EH (cell line): ENCODE measurements at regions not wholly inside any gene's neighbourhood (a gene's known extent, or its start where the extent isn't known, plus 50 kb on each side); places are given as distances from the start of the nearest gene placed in this dataset.

Source experiments
- DNase-seq: peaks from one replicate; pipeline ENCODE4 v3.0.0-alpha.2; 2015; ENCODE audit warnings: low read depth

DNA sequence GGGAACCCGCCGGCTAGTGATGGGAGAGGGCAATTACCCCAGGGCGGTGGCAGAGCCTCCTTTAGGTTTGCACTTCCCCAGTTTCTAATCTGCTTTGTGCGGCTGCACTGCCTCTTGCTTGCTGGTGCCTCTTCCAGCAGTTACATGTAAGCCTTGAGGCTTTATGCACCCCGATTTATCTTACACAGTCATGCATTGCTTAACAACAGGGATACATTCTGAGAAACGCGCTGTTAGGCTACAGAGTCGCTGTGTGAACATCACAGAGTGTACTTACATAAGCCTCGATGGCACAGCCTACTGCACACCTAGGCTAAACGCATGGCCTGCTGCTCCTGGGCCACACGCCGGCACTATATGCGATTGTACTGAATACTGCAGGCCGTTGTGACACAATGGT, 155.6 kb upstream of the MKI67 start:
- no peak for DNase-seq

- DNase-seq = no peak
These were observed 160.0 kb upstream of the MKI67 start for GRCh38 chr10:128286141-128286761.

GRCh38 chr10:128286762-128287500, 160.7 kb upstream of the MKI67 start:
- no peak for DNase-seq

DNA sequence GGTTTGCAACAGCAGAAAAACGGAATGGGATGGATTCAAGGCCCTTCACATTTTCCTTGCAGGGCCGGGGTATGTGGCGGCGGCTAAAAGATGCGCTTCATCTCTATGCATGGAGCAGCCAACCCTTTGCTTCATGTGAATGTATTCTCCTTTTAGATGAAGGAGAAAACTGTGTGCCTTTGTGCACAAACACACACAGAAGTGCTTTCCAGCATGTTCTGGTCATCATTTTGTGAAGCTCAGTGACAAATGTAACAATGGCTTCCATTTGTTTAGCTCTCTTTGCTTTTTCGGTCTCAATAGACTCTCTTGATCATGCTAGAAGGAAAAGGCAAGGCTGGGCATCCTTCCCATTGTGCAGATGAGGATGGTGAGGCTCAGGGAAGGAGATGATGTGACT, 161.7 kb upstream of the MKI67 start:
- no peak for DNase-seq

DNA sequence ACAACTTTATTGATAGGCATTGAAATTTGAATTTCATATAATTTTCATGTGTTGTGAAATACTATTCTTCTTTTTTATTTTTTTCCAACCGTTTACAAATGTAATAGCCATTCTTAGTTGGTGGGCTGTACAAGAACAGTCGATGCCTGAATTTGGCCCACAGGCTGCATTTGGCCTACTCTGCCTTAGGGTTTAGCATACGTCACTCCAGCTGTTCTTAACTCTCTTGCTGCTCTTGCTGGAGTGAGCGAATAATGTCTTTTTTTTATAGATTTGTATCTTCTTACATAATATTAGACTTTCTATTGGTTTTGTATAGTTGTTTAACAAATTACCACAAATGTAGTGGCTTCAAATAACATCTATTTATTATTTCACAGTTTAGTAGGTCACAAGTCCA, 163.4 kb upstream of the MKI67 start:
- no peak for DNase-seq

DNA sequence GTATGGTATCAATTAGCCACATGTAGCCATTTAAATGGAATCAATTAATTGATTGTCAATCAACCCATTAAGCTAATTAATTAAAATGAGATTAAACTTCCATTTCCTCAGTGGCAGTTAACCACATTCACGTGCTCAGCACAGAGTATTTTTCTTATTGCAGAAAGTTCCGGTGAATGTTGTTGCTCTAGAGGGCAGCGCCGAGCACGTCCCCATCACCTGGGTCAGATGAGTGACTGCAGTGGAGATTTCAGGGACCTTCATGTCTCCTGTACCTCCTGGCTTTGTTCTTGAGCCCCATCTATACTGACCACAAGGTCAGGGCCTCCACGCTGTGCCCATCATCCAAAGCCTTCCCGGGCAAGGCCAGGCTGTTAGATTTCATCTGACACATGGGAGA, 168.8 kb upstream of the MKI67 start:
- DNase-seq = no peak

DNA sequence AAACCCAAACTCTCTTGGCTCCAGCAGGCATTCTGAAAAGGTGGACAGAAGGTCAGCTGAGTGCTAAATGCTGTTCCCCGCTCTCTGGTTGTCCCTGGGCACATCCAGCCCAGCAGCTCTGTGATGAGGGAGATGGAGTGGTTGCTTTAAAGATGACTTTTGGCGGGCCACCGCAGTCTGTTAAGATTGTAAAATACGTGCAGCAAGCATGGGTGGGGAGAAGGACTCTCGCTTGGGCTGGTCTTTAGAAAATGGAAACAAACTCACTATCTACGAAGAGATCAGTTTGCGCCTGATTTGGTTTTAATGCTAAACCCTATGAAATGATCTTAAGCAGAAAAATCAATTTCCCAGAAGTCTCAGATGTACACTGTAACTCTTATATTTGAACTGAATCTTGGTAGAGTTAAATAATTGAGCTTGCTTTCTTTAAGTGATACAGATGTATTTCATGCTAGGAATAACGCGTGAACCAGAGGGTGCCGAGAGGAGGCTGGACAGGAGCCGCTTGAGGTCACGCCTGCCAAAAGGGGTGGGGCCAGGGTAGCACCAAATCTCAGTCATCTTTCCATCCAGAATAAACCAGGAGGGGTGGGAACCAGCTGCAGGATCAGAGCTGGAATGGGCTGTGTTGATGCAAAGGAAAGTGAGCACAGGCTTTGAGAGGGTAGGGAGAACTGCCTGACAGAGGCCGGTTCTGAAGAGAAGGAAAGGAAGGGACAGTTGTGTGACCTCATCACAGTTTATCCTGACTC, 170.2 kb upstream of the MKI67 start:
- no peak for DNase-seq

DNA sequence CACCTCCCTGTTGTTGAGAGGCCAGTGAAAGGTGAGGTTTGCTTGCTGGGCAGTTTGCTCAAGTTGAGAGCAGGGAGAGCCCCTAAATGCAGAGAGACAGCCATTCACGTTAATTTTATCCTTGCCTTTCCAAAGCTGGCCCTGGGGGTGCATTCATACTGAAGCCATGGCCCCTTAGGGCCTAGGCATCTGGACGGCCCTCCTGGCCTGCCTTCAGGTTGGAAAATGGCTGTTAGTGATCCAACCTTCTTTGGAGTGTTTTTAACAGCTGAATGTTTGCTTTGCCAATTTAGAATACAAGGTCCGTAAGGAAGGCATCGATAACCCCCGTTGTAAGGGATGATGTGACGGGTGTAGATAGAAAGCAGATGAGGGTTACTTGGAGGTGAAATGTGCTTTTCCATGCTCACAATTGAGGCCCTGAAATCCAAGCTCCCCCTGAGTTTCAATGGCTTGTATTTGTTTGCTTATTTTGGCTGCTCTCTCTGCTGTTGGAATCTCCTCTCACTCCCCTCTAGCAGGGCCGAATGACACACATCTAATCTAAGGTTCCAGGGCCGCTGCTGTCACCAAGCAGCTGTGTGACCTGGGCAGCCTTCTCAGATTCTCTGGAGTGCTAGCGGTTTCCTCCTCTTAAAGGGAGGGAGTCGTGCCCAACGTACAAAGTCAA, 171.6 kb upstream of the MKI67 start:
- DNase-seq = no peak

DNA sequence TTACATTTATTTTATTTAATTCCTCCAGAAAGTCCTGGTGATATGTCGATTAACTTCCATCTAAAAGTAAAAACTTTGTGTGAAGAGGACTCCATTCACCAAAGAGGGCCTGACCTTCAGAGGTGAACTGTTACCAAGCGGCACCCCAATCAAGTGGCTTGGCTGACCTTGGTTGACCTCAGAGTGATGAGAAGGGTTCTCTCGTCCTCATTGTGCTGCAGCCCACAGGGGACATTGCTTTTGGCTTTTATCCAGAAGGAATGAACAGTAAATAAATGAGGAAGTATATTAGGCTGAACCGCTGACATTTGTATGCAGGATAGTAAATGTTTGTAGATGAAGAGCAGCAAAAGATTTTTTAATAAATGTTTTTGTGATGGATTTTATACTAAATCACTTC, 172.4 kb upstream of the MKI67 start:
- DNase-seq = no peak

DNA sequence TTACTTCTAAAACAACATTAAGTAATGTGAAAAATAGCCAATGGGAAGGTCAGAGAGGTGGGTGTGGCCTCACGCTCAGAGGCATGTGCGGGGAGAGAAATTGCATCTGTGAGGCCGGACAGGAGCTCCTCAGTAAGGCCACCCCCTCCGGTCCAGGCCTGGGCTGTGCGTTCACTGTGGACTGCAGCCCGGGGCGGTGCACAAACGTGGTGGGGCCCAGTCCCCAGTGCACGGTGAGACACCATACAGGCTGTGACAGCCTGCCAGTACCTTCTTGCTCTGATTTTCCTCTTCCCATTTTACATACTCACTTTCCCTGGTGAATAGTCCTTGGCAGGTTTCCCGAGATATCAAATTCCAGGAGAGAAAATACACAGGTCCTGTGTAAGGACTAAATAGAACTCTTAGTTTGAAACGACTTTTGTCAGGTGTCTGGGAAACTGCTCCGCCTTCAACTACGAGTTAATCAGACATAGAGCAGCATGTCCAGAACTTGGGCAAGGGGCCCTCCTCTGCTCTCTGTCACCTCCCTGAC, 174.1 kb upstream of the MKI67 start:
- DNase-seq = no peak

GRCh38 chr10:128301051-128301450, 174.8 kb upstream of the MKI67 start:
- DNase-seq = no peak

- DNase-seq = no peak
These were observed 176.6 kb upstream of the MKI67 start for GRCh38 chr10:128302808-128303207.

GRCh38 chr10:128304271-128304670, 178.0 kb upstream of the MKI67 start:
- no peak for DNase-seq

DNA sequence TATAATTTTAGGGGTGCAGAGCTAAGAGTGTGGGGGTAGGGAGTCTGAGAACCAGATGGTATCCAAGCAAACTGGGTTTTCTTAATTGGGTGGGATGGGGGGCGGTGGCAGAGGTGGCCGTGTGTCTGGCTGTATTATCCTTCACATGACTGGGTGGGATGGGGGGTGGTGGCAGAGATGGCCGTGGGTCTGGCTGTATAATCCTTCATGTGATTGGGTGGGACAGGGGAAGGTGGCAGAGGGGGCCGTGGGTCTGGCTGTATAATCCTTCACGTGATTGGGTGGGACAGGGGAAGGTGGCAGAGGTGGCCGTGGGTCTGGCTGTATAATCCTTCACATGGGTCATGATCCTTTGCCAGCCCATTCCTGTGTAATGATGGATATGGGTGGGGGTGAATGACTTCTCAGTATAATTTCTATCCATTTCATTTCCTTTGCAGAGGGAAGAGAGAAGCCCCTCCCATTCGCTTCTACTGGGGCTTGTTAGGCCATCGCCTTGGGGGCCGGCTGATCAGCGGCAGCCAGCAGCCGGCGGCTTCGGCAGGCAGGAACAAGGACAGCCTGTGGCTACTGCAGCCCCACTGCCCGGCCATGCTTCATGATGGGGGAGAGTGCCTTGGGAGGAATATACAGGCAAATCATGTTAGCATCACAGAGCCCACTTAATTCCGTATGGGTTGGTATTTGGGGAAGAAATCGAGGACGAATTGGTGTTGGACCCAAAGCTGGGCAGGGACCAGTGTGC, 179.6 kb upstream of the MKI67 start:
- no peak for DNase-seq

GRCh38 chr10:128306535-128306934, 180.3 kb upstream of the MKI67 start:
- no peak for DNase-seq

DNA sequence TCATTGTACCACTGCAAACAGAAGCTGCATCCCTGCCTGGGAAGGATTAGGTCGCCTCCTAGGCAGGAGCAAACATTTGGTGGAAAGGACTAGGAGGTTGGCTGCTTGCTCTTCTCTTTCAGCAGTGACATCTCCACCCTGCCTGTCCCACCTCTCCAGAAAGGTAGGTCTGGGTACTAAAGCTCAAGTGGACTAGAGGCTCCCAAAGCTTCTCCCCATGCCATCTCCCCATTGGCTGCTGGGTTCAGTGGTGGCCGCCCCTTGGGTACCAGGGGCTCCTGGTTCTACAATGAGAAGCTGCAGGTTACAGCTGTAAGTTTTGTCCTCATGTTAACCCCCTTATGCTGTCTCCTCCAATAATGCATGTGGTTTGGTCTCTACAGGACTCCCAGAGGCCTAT, 180.7 kb upstream of the MKI67 start:
- DNase-seq = no peak

DNA sequence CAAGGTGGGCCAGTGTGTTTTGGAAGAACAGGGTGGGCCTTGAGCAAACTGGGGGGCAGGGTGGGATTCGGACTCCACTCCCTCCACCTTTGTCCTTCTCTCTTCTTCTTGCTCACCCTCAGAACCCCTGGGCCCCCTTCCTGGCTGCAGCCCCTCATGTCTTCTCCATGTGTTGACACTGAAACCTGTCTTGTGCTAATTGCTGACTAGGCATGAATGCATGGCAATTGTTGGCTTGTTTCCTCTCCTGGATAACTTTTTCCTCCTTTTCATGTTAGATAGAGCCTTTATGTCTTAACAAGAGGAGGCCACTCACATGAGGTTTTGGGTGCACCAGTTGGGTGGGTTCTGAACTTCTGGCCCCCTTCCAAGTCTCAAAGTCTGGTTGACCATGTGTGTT, 181.6 kb upstream of the MKI67 start:
- no peak for DNase-seq

DNA sequence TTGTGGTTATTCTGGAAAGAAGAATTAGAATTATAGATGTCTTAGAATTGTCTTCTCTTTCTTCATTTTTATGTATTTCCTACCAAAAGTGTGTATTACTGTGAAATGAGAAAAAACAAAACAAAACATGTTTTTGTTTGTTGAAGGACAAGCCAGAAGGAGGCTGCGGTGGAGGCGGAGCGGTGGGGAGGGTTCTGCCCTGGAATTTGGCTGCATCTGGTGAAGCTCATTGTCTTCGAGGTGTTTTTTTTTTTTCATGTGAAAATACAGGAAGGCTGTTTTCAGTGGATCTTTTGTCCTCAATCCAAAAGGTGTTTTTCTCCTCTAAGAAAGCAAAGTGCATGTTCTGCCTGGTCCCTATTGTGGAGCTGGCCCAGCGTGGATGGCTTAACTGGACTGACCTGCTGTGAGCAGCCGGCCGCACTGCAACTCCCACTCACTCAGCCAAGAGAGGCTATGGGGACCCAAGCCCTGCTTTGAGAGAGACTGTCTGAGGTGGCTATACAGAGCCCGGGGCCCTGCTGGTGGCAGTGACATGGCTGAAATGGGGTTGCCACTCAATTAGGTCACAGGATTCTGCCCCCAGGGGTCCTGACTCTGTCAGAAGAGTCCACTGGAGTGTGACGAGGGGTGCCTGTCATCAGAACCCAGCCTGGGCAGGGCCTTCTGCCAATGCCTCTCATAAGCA, 184.9 kb upstream of the MKI67 start:
- no peak for DNase-seq

- no peak for DNase-seq
These were observed 186.0 kb upstream of the MKI67 start for GRCh38 chr10:128312250-128312649.

- no peak for DNase-seq
These were observed 188.5 kb upstream of the MKI67 start for GRCh38 chr10:128314686-128315085.

GRCh38 chr10:128316121-128316726, 190.0 kb upstream of the MKI67 start:
- no peak for DNase-seq
